SK-N-MC (cell line): ENCODE measurements at regions not wholly inside any gene's neighbourhood (a gene's known extent, or its start where the extent isn't known, plus 50 kb on each side); places are given as distances from the start of the nearest gene placed in this dataset.

Experiments
- DNase-seq: peaks from one replicate; pipeline ENCODE4 v3.0.0-alpha.2; 2011; ENCODE audit warnings: low read depth, low spot score
- H3K27ac ChIP-seq: fragments of 200-600 bp; sonication (generic); 2 replicates; pipeline ENCODE4 v1.5.1; 2016; ENCODE audit warnings: mixed run types
- H3K36me3 ChIP-seq: fragments of 200-600 bp; sonication (generic); 2 replicates; pipeline ENCODE4 v1.6.1; 2017; ENCODE audit warnings: antibody characterized with exemption, low read length, mixed read lengths; ENCODE audit not compliant: insufficient read depth
- H3K4me3 ChIP-seq: fragments of 200-600 bp; sonication (generic); 2 replicates; pipeline ENCODE4 v1.5.1; 2016
- H3K9ac ChIP-seq: fragments of 200-600 bp; sonication (generic); 2 replicates; pipeline ENCODE4 v1.8.0; 2017; ENCODE audit warnings: mixed run types, mixed read lengths; ENCODE audit not compliant: insufficient read length
- H3K9me3 ChIP-seq: fragments of 200-600 bp; sonication (generic); 2 replicates; pipeline ENCODE4 v1.6.1; 2017; ENCODE audit warnings: low read depth, mild to moderate bottlenecking, antibody characterized with exemption, low read length, moderate library complexity, mixed read lengths
- EZH2 ChIP-seq: fragments of 200-600 bp; sonication (generic); IDR thresholded peaks from one replicate; pipeline ENCODE4 v1.6.1; 2017; ENCODE audit warnings: antibody characterized with exemption
- FOXP2 ChIP-seq: optimal IDR thresholded peaks from 2 replicates; pipeline ENCODE3; 2011; ENCODE audit warnings: mild to moderate bottlenecking, moderate library complexity; ENCODE audit not compliant: insufficient read depth; ENCODE audit errors: extremely low read length, control extremely low read depth
- POLR2AphosphoS5 ChIP-seq: IDR thresholded peaks from 2 replicates; pipeline ENCODE4 v1.6.1; 2012; ENCODE audit warnings: mild to moderate bottlenecking, low read depth, low read length, borderline replicate concordance

GRCh38 chr13:100836711-100837110 lies 162.1 kb upstream of the TMTC4 start:
- Histone ChIP-seq H3K36me3 (no peaks in the 10 kb centered on the region), H3K4me3 (no peak overlapping the region), H3K9ac (no peak overlapping the region), H3K9me3 (no peaks in the 10 kb centered on the region), H3K27ac (no peak overlapping the region)
- DNase-seq: no peak
- no peak for TF ChIP-seq EZH2

GRCh38 chr13:100835695-100836094 lies 161.1 kb upstream of the TMTC4 start:
- H3K36me3 ChIP-seq: no peaks in the 10 kb centered on the region
- no peak overlapping the region for H3K9ac ChIP-seq
- TF ChIP-seq EZH2: no peak
- no peak for TF ChIP-seq FOXP2
- TF ChIP-seq POLR2AphosphoS5: no peak
- H3K27ac ChIP-seq: no peak overlapping the region
- H3K4me3 ChIP-seq: no peak overlapping the region
- DNase-seq: no peak
- no peaks in the 10 kb centered on the region for H3K9me3 ChIP-seq

- Histone ChIP-seq H3K9me3 (no peaks in the 10 kb centered on the region), H3K4me3 (no peak overlapping the region), H3K36me3 (no peaks in the 10 kb centered on the region), H3K9ac (no peak overlapping the region), H3K27ac (no peak overlapping the region)
- DNase-seq: no peak
- TF ChIP-seq FOXP2 (no peak), EZH2 (no peak), POLR2AphosphoS5 (no peak)
These were observed 158.8 kb upstream of the TMTC4 start for GRCh38 chr13:100833427-100833826.

- Histone ChIP-seq H3K27ac (no peak overlapping the region), H3K9me3 (no peaks in the 10 kb centered on the region), H3K4me3 (no peak overlapping the region), H3K36me3 (no peaks in the 10 kb centered on the region), H3K9ac (no peak overlapping the region)
- no peak for TF ChIP-seq EZH2
- no peak for TF ChIP-seq POLR2AphosphoS5
- no peak for TF ChIP-seq FOXP2
- DNase-seq: no peak
These were observed 153.6 kb upstream of the TMTC4 start for GRCh38 chr13:100828226-100828625.

GRCh38 chr13:100827489-100828176 lies 153.0 kb upstream of the TMTC4 start:
- no peaks in the 10 kb centered on the region for H3K9me3 ChIP-seq
- TF ChIP-seq FOXP2 (no peak), EZH2 (no peak), POLR2AphosphoS5 (no peak)
- H3K9ac ChIP-seq: no peak overlapping the region
- H3K27ac ChIP-seq: no peak overlapping the region
- no peak overlapping the region for H3K4me3 ChIP-seq
- DNase-seq: no peak
- no peaks in the 10 kb centered on the region for H3K36me3 ChIP-seq

- H3K9me3 ChIP-seq: no peaks in the 10 kb centered on the region
- no peak overlapping the region for H3K4me3 ChIP-seq
- TF ChIP-seq EZH2 (no peak), FOXP2 (no peak), POLR2AphosphoS5 (no peak)
- no peak overlapping the region for H3K27ac ChIP-seq
- H3K36me3 ChIP-seq: no peaks in the 10 kb centered on the region
- H3K9ac ChIP-seq: no peak overlapping the region
- no peak for DNase-seq
These were observed 151.8 kb upstream of the TMTC4 start for GRCh38 chr13:100826441-100826840.

GRCh38 chr13:100825557-100825956 lies 151.0 kb upstream of the TMTC4 start:
- Histone ChIP-seq H3K4me3 (no peak overlapping the region), H3K36me3 (no peaks in the 10 kb centered on the region), H3K9me3 (no peaks in the 10 kb centered on the region), H3K9ac (no peak overlapping the region), H3K27ac (no peak overlapping the region)
- DNase-seq: no peak
- TF ChIP-seq POLR2AphosphoS5 (no peak), EZH2 (no peak), FOXP2 (no peak)

- no peak overlapping the region for H3K27ac ChIP-seq
These were observed 149.8 kb upstream of the TMTC4 start for GRCh38 chr13:100824366-100824765.

GRCh38 chr13:100823448-100823847 lies 148.9 kb upstream of the TMTC4 start:
- no peak for DNase-seq
- Histone ChIP-seq H3K27ac (no peak overlapping the region), H3K36me3 (no peaks in the 10 kb centered on the region), H3K9me3 (no peaks in the 10 kb centered on the region), H3K9ac (no peak overlapping the region), H3K4me3 (no peak overlapping the region)
- TF ChIP-seq FOXP2: no peak

More at GRCh38 chr13:100824366-100824765, 149.8 kb upstream of the TMTC4 start:
- TF ChIP-seq EZH2: no peak
- TF ChIP-seq POLR2AphosphoS5: no peak
- TF ChIP-seq FOXP2: no peak
- Histone ChIP-seq H3K36me3 (no peaks in the 10 kb centered on the region), H3K9ac (no peak overlapping the region), H3K4me3 (no peak overlapping the region), H3K9me3 (no peaks in the 10 kb centered on the region)
- no peak for DNase-seq
